ENCODE measurements at regions not wholly inside any gene's neighbourhood (a gene's known extent, or its start where the extent isn't known, plus 50 kb on each side); places are given as distances from the start of the nearest gene placed in this dataset.

DNA sequence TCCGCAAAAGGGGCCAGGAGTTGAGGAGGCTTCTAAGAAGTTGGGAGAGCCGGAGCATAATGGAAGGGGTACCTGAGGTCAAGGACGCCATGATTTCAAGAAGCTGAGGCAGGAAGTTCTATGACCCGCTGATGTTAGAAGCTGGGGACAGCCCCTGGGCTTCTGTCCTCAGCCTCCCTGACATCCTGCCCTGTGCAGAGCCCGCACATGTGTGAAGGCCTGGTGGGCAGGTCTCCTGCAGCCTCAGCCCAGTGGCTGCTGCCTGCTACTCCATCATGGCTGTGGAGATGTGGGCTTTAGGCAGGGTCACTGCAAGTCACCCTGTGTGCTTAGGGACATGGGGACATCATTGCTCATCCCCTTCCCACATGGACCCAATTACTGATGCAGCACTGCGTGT is 53.8 kb upstream of the PCBD1 start:
- dilution Hi-C loops (cut with MboI; ENCODE audit: extremely low pct_ligation_motif_present, low sequenced_read_pairs): no loop called here
- Histone ChIP-seq H2AFZ (ENCODE audit: control insufficient read depth, low read length) (no peak overlapping the region), H3K9me3 (ENCODE audit: control insufficient read depth, low read depth, low read length) (no peaks in the 10 kb centered on the region), H3K4me3 (ENCODE audit: control insufficient read depth in 2 of 3, extremely low read depth in 1 of 3, insufficient read depth in 2 of 3, low read depth in 1 of 3, low read length in 3 of 3) (no peak overlapping the region), H3K36me3 (ENCODE audit: control insufficient read depth in 2 of 2, extremely low read depth in 1 of 2, insufficient read depth in 2 of 2, low read length in 2 of 2) (no peaks in the 10 kb centered on the region), H3K4me1 (ENCODE audit: control insufficient read depth, extremely low read depth, insufficient read depth, low read length) (no peaks in the 10 kb centered on the region), H3K27ac (ENCODE audit: control insufficient read depth, insufficient read depth, low read length) (no peak overlapping the region), H3K4me2 (ENCODE audit: control insufficient read depth, extremely low read depth, insufficient read depth, low read depth, low read length) (no peak overlapping the region), H3K9me1 (ENCODE audit: control insufficient read depth, extremely low read depth, insufficient read depth, low read length) (no peaks in the 10 kb centered on the region), H3K27me3 (ENCODE audit: control insufficient read depth, extremely low read depth, insufficient read depth, low read length) (peaks cover 40% of the 10 kb centered on the region), H3K79me2 (ENCODE audit: control insufficient read depth, insufficient read depth, low read length) (no peaks in the 10 kb centered on the region), H4K20me1 (ENCODE audit: control insufficient read depth, extremely low read depth, insufficient read depth, low read length) (peaks cover 2% of the 10 kb centered on the region), H3K9ac (ENCODE audit: control insufficient read depth, extremely low read depth, insufficient read depth, low read length) (no peak overlapping the region)
- no peak for DNase-seq (ENCODE audit: low read depth, low spot score)
- no peak for FAIRE-seq
- TF ChIP-seq, protein P1, sequence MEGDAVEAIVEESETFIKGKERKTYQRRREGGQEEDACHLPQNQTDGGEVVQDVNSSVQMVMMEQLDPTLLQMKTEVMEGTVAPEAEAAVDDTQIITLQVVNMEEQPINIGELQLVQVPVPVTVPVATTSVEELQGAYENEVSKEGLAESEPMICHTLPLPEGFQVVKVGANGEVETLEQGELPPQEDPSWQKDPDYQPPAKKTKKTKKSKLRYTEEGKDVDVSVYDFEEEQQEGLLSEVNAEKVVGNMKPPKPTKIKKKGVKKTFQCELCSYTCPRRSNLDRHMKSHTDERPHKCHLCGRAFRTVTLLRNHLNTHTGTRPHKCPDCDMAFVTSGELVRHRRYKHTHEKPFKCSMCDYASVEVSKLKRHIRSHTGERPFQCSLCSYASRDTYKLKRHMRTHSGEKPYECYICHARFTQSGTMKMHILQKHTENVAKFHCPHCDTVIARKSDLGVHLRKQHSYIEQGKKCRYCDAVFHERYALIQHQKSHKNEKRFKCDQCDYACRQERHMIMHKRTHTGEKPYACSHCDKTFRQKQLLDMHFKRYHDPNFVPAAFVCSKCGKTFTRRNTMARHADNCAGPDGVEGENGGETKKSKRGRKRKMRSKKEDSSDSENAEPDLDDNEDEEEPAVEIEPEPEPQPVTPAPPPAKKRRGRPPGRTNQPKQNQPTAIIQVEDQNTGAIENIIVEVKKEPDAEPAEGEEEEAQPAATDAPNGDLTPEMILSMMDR (optimal IDR thresholded peaks at IDR 0.05 in 1 of 3, IDR thresholded peaks at IDR 0.05 in 1 of 3, conservative IDR thresholded peaks at IDR 0.05 in 1 of 3; ENCODE audit: extremely low read depth in 1 of 3, insufficient read depth in 2 of 3, low read length in 3 of 3): no peak
- TF ChIP-seq EZH2 (IDR thresholded peaks at IDR 0.05; ENCODE audit: low read length): no peak

DNA sequence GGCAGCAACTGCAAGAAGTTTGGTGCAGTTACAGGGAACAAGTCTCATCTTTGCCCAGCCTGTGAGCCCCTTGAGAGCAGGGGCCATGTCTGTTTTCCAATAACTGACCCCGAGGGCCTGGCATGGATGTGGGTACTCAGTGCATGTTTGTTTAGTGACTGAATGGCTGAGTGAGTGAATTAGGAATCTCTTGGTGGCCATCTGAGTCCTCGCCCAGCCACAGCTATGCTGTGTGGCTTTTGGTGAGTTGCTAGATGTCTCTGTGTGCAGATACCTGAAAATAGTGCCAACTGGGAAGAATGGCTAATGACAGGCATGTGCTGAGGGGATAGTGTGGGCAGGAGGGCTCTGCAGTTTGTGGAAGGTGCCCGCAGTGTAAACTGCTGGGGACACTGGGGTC is 54.4 kb upstream of the PCBD1 start:
- DNase-seq (ENCODE audit: low read depth, low spot score) (no peak), FAIRE-seq (no peak)
- Histone ChIP-seq H4K20me1 (ENCODE audit: control insufficient read depth, extremely low read depth, insufficient read depth, low read length) (peaks cover 2% of the 10 kb centered on the region), H3K4me2 (ENCODE audit: control insufficient read depth, extremely low read depth, insufficient read depth, low read depth, low read length) (no peak overlapping the region), H3K9me1 (ENCODE audit: control insufficient read depth, extremely low read depth, insufficient read depth, low read length) (no peaks in the 10 kb centered on the region), H3K27ac (ENCODE audit: control insufficient read depth, insufficient read depth, low read length) (no peak overlapping the region), H2AFZ (ENCODE audit: control insufficient read depth, low read length) (no peak overlapping the region), H3K9ac (ENCODE audit: control insufficient read depth, extremely low read depth, insufficient read depth, low read length) (no peak overlapping the region), H3K36me3 (ENCODE audit: control insufficient read depth in 2 of 2, extremely low read depth in 1 of 2, insufficient read depth in 2 of 2, low read length in 2 of 2) (no peaks in the 10 kb centered on the region), H3K79me2 (ENCODE audit: control insufficient read depth, insufficient read depth, low read length) (no peaks in the 10 kb centered on the region), H3K27me3 (ENCODE audit: control insufficient read depth, extremely low read depth, insufficient read depth, low read length) (peaks cover 35% of the 10 kb centered on the region), H3K4me3 (ENCODE audit: control insufficient read depth in 2 of 3, extremely low read depth in 1 of 3, insufficient read depth in 2 of 3, low read depth in 1 of 3, low read length in 3 of 3) (no peak overlapping the region), H3K9me3 (ENCODE audit: control insufficient read depth, low read depth, low read length) (no peaks in the 10 kb centered on the region), H3K4me1 (ENCODE audit: control insufficient read depth, extremely low read depth, insufficient read depth, low read length) (no peaks in the 10 kb centered on the region)
- dilution Hi-C loops (cut with MboI; ENCODE audit: extremely low pct_ligation_motif_present, low sequenced_read_pairs): no loop called here
- TF ChIP-seq, protein P1 (optimal IDR thresholded peaks at IDR 0.05 in 1 of 3, IDR thresholded peaks at IDR 0.05 in 1 of 3, conservative IDR thresholded peaks at IDR 0.05 in 1 of 3; ENCODE audit: extremely low read depth in 1 of 3, insufficient read depth in 2 of 3, low read length in 3 of 3): no peak
- TF ChIP-seq EZH2 (IDR thresholded peaks at IDR 0.05; ENCODE audit: low read length): no peak

All from keratinocyte (primary cell).